Tibial artery (tissue), 4 donors: ENCODE measurements at regions not wholly inside any gene's neighbourhood (a gene's known extent, or its start where the extent isn't known, plus 50 kb on each side); places are given as distances from the start of the nearest gene placed in this dataset.
A peak's percentile ranks its signal among the peaks of the same experiment; 100 is the strongest.
"Not testable (repeated sequence)": the region's sequence is repeated elsewhere in the genome, so short reads cannot be mapped to it uniquely, and the experiment has no call there.

Experiments
- DNase-seq, 2 donors: peaks; one replicate each; pipeline ENCODE4 v3.0.0-alpha.2; 2019
- H3K27ac ChIP-seq, 2 donors: fragments of 200-600 bp; sonication (generic) in 1 of 2; 1 replicate in 1 of 2; 2 replicates in 1 of 2; pipeline ENCODE4 v1.5.1; 2018 to 2019; ENCODE audit warnings: mild to moderate bottlenecking in 1 of 2
- H3K27me3 ChIP-seq, 2 donors: fragments of 200-600 bp; sonication (generic) in 1 of 2; one replicate each; pipeline versions ENCODE4 v1.5.1 to v1.6.0; 2016 to 2019
- H3K36me3 ChIP-seq, 3 donors: fragments of 200-600 bp; sonication (generic) in 2 of 3; one replicate each; pipeline ENCODE4 v1.5.1; 2016 to 2019; ENCODE audit warnings: mild to moderate bottlenecking in 2 of 3
- H3K4me1 ChIP-seq, 4 donors: fragments of 200-600 bp; sonication (generic) in 2 of 4; 1 replicate in 3 of 4; 2 replicates in 1 of 4; pipeline ENCODE4 v1.5.1; 2016 to 2019
- H3K4me3 ChIP-seq, 2 donors: fragments of 200-600 bp; sonication (generic) in 1 of 2; 1 replicate in 1 of 2; 2 replicates in 1 of 2; pipeline ENCODE4 v1.5.1; 2018 to 2019; ENCODE audit warnings: mild to moderate bottlenecking in 2 of 2
- H3K9me3 ChIP-seq, 3 donors: fragments of 200-600 bp; sonication (generic) in 1 of 3; one replicate each; pipeline ENCODE4 v1.5.1; 2016 to 2019
- CTCF ChIP-seq, 2 experiments: fragments of 200-600 bp in 1 of 2; fragments of 450-650 bp in 1 of 2; IDR thresholded peaks; one replicate each; pipeline ENCODE4 v1.5.1; 2017 to 2019; ENCODE audit warnings: antibody characterized with exemption in 2 of 2, mild to moderate bottlenecking in 1 of 2, moderate library complexity in 1 of 2
- intact Hi-C: fragments of 100-400 bp; cut with DNase I; formaldehyde crosslinking; loops from one replicate; pipeline ENCODE4 v1.15.0; 2023; ENCODE audit warnings: low total_unique reads

DNA sequence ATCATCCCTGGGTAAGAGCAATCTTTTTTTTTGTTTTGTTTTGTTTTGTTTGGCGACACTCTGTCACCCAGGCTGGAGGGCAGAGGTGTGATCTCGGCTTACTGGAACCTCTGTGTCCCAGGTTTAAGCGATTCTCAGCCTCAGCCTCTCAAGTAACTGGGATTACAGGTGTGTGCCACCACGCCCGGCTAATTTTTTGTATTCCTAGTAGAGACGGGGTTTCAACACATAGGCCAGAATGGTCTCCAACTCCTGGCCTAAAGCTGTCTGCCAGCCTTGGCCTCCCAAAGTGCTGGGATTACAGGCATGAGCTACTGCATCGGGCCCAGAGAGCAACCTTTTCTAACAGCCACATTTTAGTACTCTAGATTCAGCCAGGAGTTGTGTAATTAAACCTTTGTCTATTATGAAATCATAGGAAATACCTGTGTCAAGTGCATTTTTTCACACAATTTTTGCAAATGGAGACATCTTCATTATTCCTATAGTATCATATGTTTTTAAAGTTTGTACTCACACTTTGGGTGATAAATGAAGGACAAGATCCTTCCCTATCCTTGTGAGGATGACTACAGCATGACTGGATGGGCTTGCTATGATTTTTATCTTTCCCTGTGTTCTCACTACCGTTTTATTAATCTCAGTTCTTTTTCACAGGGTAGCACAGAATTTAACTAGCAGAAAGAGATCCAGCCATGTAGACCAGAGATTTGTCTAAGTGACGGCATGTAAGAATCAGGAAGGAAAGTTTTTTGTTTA, 82.6 kb downstream of the OR2B2 start:
- intact Hi-C loops = loop anchor here (10.0 kb wide), 1 partner anchor 1805 kb away; a partner anchor contains a TSS
- TF ChIP-seq CTCF (IDR thresholded peaks at IDR 0.05) = no peak
- no peaks in the 10 kb centered on the region for H3K36me3 ChIP-seq
- no peak overlapping the region for H3K4me3 ChIP-seq
- H3K27me3 ChIP-seq = peaks cover 0 to 4% of the 10 kb centered on the region in 2 donors
- no peak for DNase-seq
- H3K9me3 ChIP-seq = no peaks in the 10 kb centered on the region
- peaks cover 0 to 8% (median 2%) of the 10 kb centered on the region in 4 donors for H3K4me1 ChIP-seq
- H3K27ac ChIP-seq = peak overlapping the region; percentile 72 to 74

GRCh38 chr6:27827477-27827876, 84.7 kb downstream of the OR2B2 start:
- H3K4me3 ChIP-seq, intact Hi-C loops, H3K27ac ChIP-seq, H3K9me3 ChIP-seq, H3K4me1 ChIP-seq, H3K36me3 ChIP-seq, DNase-seq, H3K27me3 ChIP-seq: not testable (repeated sequence)

DNA sequence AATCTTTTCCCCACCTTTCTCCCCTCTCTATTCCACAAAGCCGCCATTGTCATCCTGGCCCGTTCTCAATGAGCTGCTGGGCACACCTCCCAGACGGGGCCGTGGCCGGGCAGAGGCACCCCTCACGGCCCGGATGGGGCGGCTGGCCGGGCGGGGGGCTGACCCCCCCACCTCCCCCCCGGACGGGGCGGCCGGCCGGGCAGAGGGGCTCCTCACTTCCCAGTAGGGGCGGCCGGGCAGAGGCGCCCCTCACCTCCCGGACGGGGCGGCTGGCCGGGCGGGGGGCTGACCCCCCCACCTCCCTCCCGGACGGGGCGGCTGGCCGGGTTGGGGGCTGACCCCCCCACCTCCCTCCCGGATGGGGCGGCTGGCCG, 85.6 kb downstream of the OR2B2 start:
- H3K4me3 ChIP-seq, H3K27ac ChIP-seq, intact Hi-C loops, H3K36me3 ChIP-seq, DNase-seq, H3K4me1 ChIP-seq, H3K27me3 ChIP-seq, H3K9me3 ChIP-seq: not testable (repeated sequence)

DNA sequence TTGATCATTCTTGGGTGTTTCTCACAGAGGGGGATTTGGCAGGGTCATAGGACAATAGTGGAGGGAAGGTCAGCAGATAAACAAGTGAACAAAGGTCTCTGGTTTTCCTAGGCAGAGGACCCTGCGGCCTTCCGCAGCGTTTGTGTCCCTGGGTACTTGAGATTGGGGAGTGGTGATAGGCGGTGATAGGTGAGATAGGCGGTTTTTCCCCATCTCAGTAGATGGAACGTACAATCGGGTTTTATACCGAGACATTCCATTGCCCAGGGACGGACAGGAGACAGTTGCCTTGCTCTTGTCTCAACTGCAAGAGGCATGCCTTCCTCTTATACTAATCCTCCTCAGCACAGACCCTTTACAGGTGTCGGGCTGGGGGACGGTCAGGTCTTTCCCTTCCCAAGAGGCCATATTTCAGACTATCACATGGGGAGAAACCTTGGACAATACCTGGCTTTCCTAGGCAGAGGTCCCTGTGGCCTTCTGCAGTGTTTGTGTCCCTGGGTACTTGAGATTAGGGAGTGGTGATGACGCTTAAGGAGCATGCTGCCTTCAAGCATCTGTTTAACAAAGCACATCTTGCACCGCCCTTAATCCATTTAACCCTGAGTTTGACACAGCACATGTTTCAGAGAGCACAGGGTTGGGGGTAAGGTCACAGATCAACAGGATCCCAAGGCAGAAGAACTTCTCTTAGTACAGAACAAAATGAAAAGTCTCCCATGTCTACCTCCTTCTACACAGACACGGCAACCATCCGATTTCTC, 86.2 kb downstream of the OR2B2 start:
- peaks cover 0 to 11% of the 10 kb centered on the region in 2 donors for H3K27me3 ChIP-seq
- H3K4me3 ChIP-seq, H3K36me3 ChIP-seq, intact Hi-C loops, DNase-seq, H3K4me1 ChIP-seq, H3K27ac ChIP-seq, H3K9me3 ChIP-seq: not testable (repeated sequence)

DNA sequence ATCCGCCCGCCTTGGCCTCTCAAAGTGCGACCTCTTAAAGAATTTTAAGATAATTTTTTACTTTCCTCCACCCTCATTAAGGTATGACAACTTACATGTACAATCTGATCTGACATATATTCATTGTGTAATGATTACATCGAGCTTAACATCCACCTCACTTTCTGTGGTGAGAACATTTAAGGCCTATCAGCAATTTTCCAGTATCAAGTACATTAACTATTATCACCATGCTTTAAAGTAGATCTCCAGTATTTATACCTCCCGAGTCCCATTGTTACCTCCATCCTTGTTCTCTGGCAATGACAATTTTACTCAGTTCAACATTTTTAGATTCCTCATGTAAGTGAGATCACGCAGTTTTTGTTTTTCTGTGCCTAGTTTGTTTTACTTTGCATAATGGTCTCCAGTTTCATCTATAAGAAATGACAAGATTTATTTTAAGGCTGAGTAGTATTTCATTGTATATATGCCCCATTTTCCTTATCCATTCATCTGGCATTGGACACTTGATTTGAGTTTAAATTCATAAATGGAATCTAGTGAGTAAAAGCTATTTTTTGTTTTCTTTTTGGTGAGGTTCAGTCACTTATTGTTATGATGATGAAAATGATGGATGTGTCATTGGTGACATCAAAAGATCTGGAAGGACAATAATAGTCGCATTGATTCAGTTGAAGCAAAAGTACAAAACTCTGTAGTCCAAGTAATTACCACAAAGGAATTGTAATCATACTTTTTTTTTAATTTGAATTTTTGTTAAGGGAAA, 87.0 kb downstream of the OR2B2 start:
- H3K27me3 ChIP-seq = peaks cover 0 to 14% of the 10 kb centered on the region in 2 donors
- H3K9me3 ChIP-seq = no peaks in the 10 kb centered on the region
- H3K36me3 ChIP-seq = no peaks in the 10 kb centered on the region
- H3K4me1 ChIP-seq = peaks cover 0 to 3% (median 0%) of the 10 kb centered on the region in 4 donors
- no peak for DNase-seq
- H3K4me3 ChIP-seq = peak overlapping the region; percentile 45 to 61
- TF ChIP-seq CTCF (IDR thresholded peaks at IDR 0.05) = no peak
- peak overlapping the region; percentile 39 to 77 for H3K27ac ChIP-seq
- intact Hi-C loops = no loop called here

DNA sequence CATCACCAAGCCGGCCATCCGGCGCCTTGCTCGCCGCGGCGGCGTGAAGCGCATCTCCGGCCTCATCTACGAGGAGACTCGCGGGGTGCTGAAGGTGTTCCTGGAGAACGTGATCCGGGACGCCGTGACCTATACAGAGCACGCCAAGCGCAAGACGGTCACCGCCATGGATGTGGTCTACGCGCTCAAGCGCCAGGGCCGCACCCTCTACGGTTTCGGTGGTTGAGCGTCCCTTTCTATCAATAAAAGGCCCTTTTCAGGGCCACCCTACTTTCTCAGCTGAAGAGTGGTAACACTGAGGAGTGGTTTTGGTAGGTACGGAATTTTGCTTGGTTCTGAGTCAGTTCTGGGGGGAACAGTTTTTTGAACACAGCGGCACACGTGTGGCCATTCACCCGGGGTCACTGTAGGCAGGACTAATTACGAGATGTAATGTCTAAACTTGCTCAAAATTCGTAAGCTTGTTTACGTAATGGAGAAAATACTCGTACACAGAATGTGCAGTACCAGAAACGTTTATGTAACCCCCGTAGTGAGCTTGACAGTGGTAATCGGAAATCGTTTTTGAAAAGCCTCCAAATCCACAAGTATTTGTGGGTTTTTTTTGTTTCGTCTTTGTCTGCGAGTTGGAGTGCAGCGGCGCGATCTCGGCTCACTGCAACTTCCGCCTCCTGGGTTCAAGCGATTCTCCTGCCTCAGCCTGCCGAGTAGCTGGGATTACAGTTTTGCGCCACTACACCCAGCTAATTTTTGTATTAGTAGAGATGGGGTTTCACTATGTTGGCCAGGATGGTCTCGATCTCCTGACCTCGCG, 87.8 kb downstream of the OR2B2 start:
- H3K36me3 ChIP-seq, H3K9me3 ChIP-seq, DNase-seq, H3K4me1 ChIP-seq, intact Hi-C loops: not testable (repeated sequence)
- H3K4me3 ChIP-seq = peak overlapping the region; percentile 45 to 61
- H3K27me3 ChIP-seq = peaks cover 0 to 16% of the 10 kb centered on the region in 2 donors
- H3K27ac ChIP-seq = peak overlapping the region; percentile 39 to 77

- intact Hi-C loops, H3K36me3 ChIP-seq, H3K9me3 ChIP-seq, H3K4me1 ChIP-seq: not testable (repeated sequence)
- Histone ChIP-seq H3K27me3 (peaks cover 0 to 19% of the 10 kb centered on the region in 2 donors), H3K4me3 (peak overlapping the region; percentile 45 to 61), H3K27ac (peak overlapping the region; percentile 51 to 77)
- peak; percentile 57 to 83 for DNase-seq
These were observed 88.4 kb downstream of the OR2B2 start for GRCh38 chr6:27823714-27824210.
